Ishikawa (cell line): ENCODE measurements at regions not wholly inside any gene's neighbourhood (a gene's known extent, or its start where the extent isn't known, plus 50 kb on each side); places are given as distances from the start of the nearest gene placed in this dataset.

Source experiments
- RAD21 ChIP-seq: IDR thresholded peaks from 2 replicates; pipeline ENCODE4 v1.6.1; 2012; ENCODE audit warnings: low read depth
- TAF1 ChIP-seq: IDR thresholded peaks from 2 replicates; pipeline ENCODE4 v1.6.1; 2012; ENCODE audit warnings: low read depth, mild to moderate bottlenecking
- TEAD4 ChIP-seq: IDR thresholded peaks from 2 replicates; pipeline ENCODE4 v1.6.1; 2012
- YY1 ChIP-seq: IDR thresholded peaks from 2 replicates; pipeline ENCODE4 v1.6.1; 2012; ENCODE audit warnings: low read depth
- TF ChIP-seq, protein P1 (sequence below): IDR thresholded peaks from 2 replicates; pipeline ENCODE4 v1.6.1; 2012
- TF ChIP-seq, protein P2 (sequence below): IDR thresholded peaks from 2 replicates; pipeline ENCODE4 v1.6.1; 2012; ENCODE audit warnings: low read depth, mild to moderate bottlenecking

DNA sequence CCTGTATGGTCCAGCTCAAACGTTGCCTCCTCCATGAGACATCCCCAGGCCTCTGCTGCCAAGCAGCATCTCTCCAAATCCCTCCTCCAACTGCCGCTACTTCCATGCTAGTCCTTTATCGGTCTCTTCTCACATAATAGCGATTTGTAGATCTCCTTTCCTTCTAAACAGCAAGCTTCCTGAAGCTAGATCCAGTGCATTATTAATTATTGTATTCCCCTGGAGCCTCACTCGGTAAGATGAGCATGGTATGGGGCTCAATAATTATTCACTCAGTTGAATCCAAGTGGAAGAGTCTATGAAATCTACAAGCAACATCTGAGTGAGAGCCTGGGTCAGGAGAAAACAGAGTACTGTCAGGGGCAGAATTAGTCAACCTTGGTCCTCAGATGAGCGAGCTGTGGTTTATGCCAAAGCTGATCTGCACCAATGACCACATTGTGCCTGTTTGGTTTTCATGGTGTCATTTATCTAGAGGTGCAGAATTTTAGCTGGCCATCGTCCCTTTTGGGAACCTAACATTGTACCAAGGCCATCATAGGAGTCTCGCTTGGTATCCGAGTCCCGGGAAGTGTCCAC lies 93.8 kb upstream of the UBE2E1 start:
- no peak for TF ChIP-seq TAF1
- TF ChIP-seq, protein P1, sequence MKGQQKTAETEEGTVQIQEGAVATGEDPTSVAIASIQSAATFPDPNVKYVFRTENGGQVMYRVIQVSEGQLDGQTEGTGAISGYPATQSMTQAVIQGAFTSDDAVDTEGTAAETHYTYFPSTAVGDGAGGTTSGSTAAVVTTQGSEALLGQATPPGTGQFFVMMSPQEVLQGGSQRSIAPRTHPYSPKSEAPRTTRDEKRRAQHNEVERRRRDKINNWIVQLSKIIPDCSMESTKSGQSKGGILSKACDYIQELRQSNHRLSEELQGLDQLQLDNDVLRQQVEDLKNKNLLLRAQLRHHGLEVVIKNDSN = no peak
- no peak for TF ChIP-seq RAD21
- TF ChIP-seq YY1 = no peak
- TF ChIP-seq, protein P2, sequence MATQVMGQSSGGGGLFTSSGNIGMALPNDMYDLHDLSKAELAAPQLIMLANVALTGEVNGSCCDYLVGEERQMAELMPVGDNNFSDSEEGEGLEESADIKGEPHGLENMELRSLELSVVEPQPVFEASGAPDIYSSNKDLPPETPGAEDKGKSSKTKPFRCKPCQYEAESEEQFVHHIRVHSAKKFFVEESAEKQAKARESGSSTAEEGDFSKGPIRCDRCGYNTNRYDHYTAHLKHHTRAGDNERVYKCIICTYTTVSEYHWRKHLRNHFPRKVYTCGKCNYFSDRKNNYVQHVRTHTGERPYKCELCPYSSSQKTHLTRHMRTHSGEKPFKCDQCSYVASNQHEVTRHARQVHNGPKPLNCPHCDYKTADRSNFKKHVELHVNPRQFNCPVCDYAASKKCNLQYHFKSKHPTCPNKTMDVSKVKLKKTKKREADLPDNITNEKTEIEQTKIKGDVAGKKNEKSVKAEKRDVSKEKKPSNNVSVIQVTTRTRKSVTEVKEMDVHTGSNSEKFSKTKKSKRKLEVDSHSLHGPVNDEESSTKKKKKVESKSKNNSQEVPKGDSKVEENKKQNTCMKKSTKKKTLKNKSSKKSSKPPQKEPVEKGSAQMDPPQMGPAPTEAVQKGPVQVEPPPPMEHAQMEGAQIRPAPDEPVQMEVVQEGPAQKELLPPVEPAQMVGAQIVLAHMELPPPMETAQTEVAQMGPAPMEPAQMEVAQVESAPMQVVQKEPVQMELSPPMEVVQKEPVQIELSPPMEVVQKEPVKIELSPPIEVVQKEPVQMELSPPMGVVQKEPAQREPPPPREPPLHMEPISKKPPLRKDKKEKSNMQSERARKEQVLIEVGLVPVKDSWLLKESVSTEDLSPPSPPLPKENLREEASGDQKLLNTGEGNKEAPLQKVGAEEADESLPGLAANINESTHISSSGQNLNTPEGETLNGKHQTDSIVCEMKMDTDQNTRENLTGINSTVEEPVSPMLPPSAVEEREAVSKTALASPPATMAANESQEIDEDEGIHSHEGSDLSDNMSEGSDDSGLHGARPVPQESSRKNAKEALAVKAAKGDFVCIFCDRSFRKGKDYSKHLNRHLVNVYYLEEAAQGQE = no peak
- no peak for TF ChIP-seq TEAD4
